Skeletal muscle cell (primary cell): ENCODE measurements at regions not wholly inside any gene's neighbourhood (a gene's known extent, or its start where the extent isn't known, plus 50 kb on each side); places are given as distances from the start of the nearest gene placed in this dataset.
A peak's percentile ranks its signal among the peaks of the same experiment; 100 is the strongest.
"Not testable (repeated sequence)": the region's sequence is repeated elsewhere in the genome, so short reads cannot be mapped to it uniquely, and the experiment has no call there.

ENCODE experiments used
- DNase-seq: peaks from one replicate; pipeline ENCODE4 v3.0.0-alpha.2; 2010; ENCODE audit warnings: low read depth
- H3K4me3 ChIP-seq: 2 replicates; pipeline ENCODE4 v1.5.1; 2011; ENCODE audit warnings: low read depth, mild to moderate bottlenecking, control low read depth, low read length, moderate library complexity

DNA sequence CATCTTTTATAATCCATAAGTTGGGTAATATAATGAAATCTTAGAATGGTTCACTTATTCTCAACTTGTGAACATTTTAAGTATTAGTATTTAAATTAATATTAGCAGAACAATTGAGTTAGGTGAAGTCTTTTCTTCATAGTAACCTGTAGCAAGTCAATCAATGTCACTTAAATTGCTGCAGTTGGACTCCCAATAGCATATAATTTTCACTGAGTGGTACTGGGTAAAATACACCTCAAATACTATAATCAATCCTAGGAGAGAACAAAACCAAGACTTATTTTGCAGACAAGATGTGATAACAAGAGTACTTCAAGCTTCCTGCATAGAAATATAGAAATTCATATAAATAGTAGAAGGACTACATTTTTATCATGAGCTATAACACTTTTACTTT lies 677.9 kb upstream of the LRRN3 start:
- H3K4me3 ChIP-seq: no peak overlapping the region

DNA sequence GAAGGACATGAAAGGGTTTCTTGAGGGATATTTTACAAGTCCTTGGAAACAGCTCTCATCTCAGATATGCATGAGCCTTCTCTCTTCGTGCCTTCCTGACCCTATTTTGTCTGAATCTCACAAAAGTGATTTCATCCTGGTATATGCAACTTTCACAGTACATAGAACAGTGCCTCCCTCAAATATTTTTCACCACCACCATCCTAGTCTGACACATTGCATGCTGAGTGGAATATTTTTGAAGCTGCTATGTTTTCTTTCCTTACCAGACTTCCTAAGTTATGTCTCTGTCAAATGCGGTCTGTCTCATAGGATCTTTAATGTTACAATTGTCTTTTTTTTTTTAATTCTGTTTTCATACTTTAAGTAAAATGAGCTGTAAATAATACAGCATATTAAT lies 673.3 kb upstream of the LRRN3 start:
- no peak overlapping the region for H3K4me3 ChIP-seq
- no peak for DNase-seq

More for the DNA sequence above, 677.9 kb upstream of the LRRN3 start:
- no peak for DNase-seq

DNA sequence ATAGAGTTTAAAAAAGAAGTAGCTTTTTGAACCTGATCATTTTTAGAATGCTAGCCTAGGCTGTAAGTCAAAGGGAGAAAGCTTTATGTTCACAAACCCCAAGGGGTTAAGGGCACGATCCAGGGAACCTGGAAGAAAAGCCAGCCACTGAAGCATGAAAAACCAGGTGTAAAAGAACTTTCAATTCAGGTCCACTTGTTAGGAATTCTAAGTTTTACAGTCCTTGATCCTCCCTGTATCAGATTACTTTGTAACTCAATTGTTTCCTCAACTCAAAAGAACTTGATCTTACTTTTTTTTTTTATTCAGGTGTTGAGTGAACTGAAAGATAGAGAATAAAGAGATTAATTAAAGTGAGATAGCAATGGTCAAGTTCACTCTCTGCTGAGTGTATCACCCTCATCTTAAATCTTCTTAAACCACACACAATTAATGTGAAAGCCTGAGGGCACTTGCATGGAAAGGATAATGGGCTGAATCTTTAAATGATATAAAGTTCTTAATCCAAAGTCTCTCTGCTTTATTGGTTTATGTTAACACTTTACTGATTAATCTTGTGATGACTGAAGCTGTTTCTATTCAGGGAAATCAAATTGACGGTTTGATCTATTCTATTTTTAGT lies 672.2 kb upstream of the LRRN3 start:
- H3K4me3 ChIP-seq: no peak overlapping the region
- no peak for DNase-seq

DNA sequence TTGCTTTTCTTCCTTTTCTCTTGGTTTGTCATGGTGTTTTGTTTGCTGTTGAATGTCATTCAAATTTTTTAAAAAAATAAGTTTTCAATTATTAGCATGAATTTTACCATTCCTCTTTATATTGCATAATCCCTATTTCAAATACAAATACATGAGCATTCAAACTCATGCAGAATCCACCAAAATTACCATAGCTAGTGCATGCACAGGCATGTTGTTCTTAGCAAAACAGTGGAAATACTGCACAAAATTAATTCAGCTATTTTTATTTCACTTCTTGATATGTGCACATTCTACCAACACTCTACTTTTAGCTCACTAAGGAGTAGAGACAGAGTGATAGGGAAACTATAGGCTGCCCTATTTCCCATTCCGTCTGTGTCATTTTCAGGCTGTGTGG lies 670.1 kb upstream of the LRRN3 start:
- no peak overlapping the region for H3K4me3 ChIP-seq
- DNase-seq: no peak

DNA sequence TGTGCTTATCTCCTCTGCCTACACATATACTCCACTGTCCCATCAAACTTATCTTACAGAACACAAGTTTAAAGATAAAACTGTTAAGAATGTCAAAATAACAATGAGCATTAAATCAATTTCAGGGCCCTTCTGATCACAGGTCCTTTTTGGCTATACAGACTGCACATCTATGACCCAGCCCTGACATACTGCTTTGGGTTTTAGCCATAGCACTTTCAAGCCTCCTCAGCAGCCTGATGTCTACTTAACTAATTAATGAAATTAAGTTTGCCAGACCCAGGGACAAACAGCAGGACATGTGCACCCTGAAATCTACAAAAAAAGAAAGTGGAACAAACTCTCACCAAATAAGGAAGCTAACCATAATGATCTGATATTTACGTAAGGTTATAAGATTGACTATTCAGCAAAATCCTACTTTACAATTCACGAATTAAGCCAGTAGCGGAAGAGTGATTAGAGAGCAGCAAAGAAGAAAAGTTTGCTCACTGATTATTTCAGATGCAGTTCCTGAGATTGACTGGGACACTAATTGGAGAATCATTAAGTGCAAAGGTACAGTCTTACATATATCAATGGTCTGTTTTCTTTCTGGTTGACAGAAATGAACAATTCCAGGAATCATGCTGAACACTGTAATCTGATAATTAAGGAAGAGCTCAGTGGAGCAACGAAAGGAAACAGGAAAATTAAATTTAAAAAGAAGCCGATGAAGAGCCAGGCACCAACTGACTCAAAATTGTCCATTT lies 669.3 kb upstream of the LRRN3 start:
- H3K4me3 ChIP-seq: no peak overlapping the region

DNA sequence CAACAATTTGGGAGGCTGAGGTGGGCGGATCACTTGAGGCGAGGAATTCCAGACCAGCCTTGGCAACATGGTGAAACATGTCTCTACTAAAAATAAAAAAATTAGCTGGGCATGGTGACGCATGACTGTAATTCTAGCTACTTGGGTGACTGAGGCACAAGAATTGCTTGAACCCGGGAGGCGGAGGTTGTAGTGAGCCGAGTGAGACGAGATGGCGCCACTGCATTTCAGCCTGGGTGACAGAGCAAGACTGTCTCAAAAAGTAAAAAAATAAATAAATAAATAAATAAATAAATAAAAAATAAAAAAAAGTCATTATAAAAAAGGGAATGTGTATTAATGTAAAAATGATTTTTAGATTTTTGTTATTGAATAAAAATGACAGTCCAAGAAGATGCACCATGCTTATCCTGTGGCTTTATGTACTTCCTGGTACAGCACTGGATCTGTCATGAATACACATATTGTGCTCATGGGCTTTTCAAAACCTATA lies 658.8 kb upstream of the LRRN3 start:
- DNase-seq: no peak
- no peak overlapping the region for H3K4me3 ChIP-seq

More for the DNA sequence above, 669.3 kb upstream of the LRRN3 start:
- DNase-seq: no peak

DNA sequence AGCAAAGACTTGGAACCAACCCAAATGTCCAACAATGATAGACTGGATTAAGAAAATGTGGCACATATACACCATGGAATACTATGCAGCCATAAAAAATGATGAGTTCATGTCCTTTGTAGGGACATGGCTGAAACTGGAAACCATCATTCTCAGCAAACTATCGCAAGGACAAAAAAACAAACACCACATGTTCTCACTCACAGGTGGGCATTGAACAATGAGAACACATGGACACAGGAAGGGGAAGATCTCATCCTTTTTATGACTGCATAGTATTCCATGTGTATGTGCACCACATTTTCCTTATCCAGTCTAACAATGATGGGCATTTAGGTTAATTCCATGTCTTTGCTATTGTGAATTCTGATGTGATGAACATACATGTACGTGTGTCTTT lies 652.0 kb upstream of the LRRN3 start:
- not testable (repeated sequence) for H3K4me3 ChIP-seq, DNase-seq

DNA sequence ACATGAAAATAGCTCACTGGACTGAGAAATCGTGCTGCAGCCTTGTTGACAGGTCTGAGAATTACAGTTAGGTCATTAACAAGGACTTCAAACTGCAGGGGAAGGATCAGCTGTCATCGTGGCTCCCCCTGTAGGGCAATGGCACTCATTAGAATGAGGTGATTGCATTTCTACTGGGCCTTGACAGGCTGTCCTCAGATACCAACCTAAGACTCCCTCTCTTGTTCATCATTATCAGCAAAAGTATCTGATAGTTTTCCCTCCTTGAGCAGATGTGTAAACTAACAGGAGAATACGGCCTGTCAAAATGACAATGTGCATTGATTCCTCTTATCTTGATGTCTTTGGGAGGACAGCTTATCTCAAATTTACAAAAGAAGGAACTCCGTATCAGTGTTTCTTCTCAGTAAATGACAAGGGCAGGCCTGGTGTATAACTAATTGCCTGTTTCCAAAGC lies 648.5 kb upstream of the LRRN3 start:
- no peak for DNase-seq
- no peak overlapping the region for H3K4me3 ChIP-seq

DNA sequence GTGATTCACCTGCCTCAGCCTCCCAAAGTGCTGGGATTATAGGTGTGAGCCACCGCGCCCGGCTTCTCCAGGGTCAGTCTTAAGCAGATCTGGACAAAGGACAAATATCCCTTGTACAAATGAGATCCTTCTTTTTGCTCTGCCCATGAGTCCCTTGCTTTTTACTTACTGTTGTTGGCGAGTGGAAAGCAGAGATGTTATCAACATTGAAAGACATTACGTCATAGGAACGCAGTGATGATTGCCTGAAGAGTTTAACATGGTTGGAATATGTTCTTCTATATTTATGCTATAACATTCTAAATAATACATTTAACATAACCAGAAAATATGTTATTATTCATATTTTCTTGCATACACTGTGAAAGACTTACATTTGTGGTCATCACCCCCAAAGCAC lies 644.3 kb upstream of the LRRN3 start:
- no peak overlapping the region for H3K4me3 ChIP-seq
- DNase-seq: no peak

DNA sequence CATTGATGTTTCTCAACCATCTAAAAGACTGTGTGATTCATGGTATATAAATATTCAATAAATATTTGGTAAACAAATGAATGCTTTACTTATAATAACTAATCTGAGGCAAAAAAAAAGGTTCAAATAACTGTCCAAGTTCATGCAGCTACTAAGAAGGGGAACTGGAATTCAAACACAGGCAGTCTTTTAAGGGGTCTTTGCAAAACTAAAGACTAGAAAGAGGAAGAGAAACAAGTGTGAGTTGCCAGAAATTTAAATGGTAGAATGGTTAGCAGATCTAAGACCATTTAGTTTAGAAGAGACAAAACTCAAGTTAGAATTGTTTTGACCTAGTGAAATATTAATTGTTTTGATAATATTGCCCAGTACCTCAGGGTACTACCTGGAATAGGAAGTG lies 642.0 kb upstream of the LRRN3 start:
- no peak overlapping the region for H3K4me3 ChIP-seq
- DNase-seq: no peak

DNA sequence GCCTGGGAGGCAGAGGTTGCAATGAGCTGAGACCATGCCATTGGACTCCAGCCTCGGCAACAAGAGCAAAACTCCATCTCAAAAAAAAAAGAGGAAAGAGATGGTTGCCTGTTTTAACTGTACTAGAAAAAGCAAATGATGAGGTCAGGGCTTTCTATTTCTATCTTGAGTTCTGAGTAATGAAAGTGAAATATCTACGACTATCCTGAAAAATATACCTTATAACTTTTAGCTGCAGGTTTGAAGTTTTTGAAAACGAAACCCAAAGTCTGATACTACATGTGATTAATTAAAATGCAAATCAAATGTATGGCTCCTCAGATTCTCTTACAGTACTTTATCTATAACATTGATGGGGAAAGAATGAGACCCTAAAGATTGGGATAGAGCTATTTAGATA lies 636.2 kb upstream of the LRRN3 start:
- no peak overlapping the region for H3K4me3 ChIP-seq
- DNase-seq: no peak

DNA sequence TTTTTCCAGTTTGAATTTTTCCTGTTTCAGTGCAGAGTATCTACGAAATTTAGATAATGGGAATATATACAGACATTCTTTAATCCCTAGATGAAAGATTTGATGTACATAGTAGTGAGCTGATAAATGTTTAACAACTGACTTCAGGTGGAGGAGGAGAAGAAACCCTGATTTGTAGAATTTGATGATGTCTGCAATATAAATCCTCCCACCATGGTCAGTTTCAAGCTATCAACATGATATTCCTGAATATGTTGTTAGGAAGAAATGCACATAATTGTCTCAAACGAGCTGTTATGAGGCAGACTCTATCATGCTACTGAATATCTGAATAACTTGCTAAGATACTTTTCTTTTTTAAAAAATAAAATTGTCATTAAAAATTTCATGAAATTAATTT lies 629.3 kb upstream of the LRRN3 start:
- DNase-seq: no peak
- no peak overlapping the region for H3K4me3 ChIP-seq

DNA sequence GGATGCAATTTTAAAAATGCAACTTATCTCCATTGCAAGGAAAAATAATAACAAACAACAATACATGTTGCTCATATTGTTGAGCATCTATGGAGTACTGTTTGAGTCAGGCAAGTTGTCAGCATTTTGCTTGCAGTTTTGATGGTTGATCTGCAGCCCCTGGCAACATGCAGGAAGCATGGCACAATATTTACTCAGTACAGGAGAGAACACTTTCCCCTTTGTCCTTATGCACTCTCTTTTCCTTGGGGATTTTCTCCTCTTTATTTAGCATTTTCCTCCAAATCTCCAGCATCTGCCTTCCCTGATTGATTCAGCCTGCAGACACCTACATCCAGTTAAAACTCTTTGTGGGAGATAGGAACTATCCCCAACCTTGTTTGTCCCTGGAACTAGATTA lies 620.5 kb upstream of the LRRN3 start:
- no peak overlapping the region for H3K4me3 ChIP-seq
- no peak for DNase-seq

DNA sequence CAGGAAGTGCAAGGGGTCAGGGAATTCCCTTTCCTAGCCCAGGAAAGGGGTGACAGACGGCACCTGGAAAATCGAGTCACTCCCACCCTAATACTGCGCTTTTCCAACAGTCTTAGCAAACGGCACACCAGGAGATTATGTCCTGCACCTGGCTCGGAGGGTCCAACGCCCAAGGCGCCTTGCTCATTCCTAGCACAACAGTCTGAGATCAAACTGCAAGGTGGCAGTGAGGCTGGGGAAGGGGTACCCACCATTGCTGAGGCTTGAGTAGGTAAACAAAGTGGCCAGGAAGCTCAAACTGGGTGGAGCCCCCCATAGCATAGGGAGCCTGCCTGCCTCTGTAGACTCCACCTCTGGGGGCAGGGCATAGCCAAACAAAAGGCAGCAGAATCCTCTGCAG lies 618.5 kb upstream of the LRRN3 start:
- not testable (repeated sequence) for DNase-seq, H3K4me3 ChIP-seq

DNA sequence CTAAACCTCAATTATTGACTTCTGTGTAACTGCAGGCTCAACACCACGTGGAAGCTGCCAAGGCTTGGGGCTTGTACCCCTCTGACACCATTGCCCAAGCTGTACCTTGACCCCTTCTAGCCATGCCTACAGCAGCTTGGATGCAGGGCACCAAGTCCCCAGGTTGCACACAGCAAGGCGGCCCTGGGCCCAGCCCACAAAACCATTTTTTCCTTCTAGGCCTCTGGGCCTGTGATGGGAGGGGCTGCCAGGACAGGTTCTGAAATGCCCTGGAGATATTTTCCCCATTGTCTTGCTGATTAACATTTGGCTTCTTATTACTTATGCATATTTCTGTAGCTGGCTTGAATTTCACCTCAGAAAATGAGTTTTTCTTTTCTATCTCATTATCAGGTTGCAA lies 610.0 kb upstream of the LRRN3 start:
- no peak overlapping the region for H3K4me3 ChIP-seq
- no peak for DNase-seq

DNA sequence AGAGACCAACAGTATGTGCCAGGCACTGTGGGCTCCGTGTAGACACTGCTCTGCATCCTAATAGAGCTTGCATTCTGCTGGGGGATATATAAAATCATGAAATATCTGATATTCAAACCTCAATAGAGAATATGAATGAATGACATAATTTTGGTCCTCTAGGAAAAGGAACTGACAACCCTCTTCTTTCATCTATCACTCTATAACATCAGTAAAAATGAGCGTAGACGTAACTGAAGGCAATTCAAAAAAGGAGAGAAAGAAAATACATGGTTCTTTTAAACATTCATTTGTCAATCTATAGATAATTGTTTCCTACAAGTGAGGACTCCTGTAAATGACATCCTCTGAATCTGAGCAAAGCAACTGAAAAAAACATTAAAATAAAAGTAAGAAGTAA lies 607.4 kb upstream of the LRRN3 start:
- no peak for DNase-seq
- H3K4me3 ChIP-seq: no peak overlapping the region

DNA sequence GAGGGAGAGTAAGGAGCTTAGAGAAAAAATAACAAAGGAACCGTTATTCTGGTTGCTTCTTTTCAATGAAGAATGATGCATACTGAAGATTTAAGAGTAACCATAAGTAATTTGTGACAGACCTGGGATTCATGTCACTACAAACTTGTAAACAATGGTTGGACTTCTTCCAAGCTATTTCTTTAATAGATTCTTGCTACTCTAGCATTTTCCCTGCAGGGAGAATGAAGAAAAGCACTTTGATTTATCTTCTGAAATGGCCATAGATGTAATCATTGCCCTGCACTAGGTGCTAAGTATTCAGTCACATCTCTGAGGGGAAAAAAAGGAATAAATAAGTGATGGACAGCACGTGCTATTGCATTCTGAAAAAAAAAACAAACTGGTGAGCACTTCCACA lies 606.6 kb upstream of the LRRN3 start:
- DNase-seq: no peak
- no peak overlapping the region for H3K4me3 ChIP-seq

DNA sequence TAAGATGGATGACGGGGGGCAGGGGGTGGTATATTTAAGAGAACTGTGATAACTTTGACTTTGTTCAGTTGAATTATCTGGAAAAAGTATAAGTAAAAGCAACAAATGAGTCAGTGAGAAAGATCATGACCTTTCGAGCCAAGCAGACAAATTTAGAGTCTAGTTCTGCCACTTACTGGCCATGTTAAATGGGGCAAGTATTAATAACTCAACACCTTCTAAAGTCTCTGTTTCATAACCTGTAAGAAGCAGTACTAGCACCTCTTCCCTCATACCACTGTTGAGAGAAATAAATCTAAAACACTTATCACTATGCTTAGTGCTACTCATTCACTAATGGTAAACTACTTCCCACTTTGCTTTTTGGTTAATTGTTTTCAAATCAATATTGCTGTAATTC lies 604.4 kb upstream of the LRRN3 start:
- no peak overlapping the region for H3K4me3 ChIP-seq
- no peak for DNase-seq

DNA sequence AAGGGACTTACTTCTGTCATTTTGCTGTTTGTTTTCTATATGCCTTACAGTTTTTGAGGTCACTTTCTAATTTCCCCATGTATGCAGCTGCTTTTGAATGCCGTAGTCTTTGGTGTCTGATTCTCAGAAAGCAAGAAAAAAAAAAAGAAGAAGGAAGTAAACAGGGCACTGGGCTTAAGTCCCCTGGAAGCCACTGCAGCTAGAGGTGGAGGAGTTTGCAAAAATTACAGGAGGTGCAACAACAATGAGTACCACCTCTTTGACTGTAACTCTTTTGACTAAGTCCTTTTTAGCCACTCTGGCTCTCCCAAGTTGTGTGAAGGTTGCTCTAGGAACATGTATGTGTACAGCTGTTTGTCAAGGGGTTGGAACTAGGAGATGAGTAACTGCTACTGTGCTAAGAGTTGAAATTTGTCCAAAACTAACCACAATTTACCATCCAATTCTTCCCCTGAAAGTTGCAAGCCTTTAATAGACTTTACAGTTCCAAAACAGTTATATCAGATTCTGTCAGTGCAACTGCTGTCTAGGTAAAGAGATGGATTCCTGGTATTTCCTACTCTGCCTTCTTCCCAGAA lies 588.0 kb upstream of the LRRN3 start:
- peak; percentile 0 for DNase-seq

DNA sequence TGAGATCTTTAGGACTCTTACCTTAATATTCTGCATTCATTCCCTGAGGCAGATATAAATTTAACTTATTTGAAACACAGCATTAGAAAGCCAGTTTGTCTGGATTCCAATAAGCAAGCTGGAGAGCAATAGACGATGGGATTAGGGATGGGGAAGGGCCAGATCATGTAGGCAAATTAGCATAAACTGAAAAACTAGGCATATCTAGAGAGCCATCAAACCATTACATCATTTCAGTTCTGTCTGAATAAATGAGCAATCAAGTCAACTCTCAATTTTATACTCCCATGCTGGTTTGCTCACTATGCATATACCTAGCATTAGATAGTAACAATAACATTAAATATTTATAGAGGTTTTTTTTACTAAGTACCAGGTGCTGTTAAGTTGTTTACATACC lies 583.6 kb upstream of the LRRN3 start:
- no peak overlapping the region for H3K4me3 ChIP-seq
- no peak for DNase-seq

More for the DNA sequence above, 588.0 kb upstream of the LRRN3 start:
- no peak overlapping the region for H3K4me3 ChIP-seq

DNA sequence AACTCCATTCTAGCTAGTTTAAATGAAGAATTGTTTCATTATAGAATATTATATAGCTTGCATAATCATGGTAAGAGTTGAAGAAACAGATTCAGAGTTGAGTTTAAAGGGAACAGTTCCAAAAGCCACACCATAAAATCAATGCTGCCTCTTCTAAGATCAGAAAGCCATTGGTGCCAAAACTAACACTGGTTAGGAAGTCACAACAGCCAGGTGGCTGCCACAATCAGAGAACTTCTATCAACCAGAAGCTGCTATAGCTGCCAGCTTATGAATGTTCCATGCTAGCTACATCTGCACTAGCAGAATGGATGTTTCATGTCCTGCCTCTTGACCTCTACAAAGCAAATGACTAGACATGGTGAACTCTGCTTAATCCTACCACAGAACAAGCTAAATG lies 583.1 kb upstream of the LRRN3 start:
- no peak for DNase-seq

More for the DNA sequence above, 583.1 kb upstream of the LRRN3 start:
- no peak overlapping the region for H3K4me3 ChIP-seq
